ENCODE measurements at regions not wholly inside any gene's neighbourhood (a gene's known extent, or its start where the extent isn't known, plus 50 kb on each side); places are given as distances from the start of the nearest gene placed in this dataset.

GRCh38 chr13:79936368-79937136 is 404.4 kb downstream of the SPRY2 start:
- TF ChIP-seq CTCF (conservative IDR thresholded peaks at IDR 0.05) (no peak), EZH2 (IDR thresholded peaks at IDR 0.05; ENCODE audit: low read depth) (no peak)
